HCT116 (cell line): ENCODE measurements at regions not wholly inside any gene's neighbourhood (a gene's known extent, or its start where the extent isn't known, plus 50 kb on each side); places are given as distances from the start of the nearest gene placed in this dataset.

Source experiments
- ATAC-seq: fragments of 200-7000 bp; cut with Tn5 transposase; 2 replicates; pipeline ENCODE4 v1.9.1; 2020; ENCODE audit warnings: mild to moderate bottlenecking, moderate library complexity
- BruUV-seq: library from RNA; stranded (reverse); fragments of 400-500 nt; replicated peaks from 2 replicates; lab custom pipeline; 2021; lab: Mats Ljungman, UMichigan
- CTCF ChIA-PET: fragments of 300-600 bp; sonication (Branson Sonifier 250); formaldehyde crosslinking; loops from one replicate; lab custom pipeline; 2021; ENCODE audit warnings: antibody characterized with exemption; lab: Charles Lee
- POLR2A ChIA-PET: fragments of 300-600, 350-600 bp; sonication (Branson Sonifier 250); formaldehyde crosslinking; loops from one replicate; lab custom pipeline; 2021; ENCODE audit warnings: antibody characterized with exemption; lab: Charles Lee
- RAD21 ChIA-PET, 2 experiments: fragments of 300-600 bp; sonication (Branson Sonifier 250); formaldehyde crosslinking; loops; one replicate each; lab custom pipeline; 2023; ENCODE audit warnings: low total read pairs in 2 of 2; ENCODE audit not compliant: uncharacterized antibody in 2 of 2, unreplicated experiment in 2 of 2, low non-redundant PET in 1 of 2; lab: Charles Lee
- DNase-seq: peaks from one replicate; pipeline ENCODE4 v3.0.0-alpha.2; 2010; ENCODE audit warnings: low read depth, low spot score
- H2AFZ ChIP-seq: fragments of 200-600 bp; shearing (Covaris generic), sonication (generic); 2 replicates; pipeline ENCODE4 v1.6.1; 2017; ENCODE audit warnings: low read depth, mixed run types, mixed read lengths, antibody characterized with exemption, low read length; ENCODE audit not compliant: poor library complexity, severe bottlenecking
- H3K27ac ChIP-seq: 2 replicates; pipeline ENCODE4 v1.5.1; 2012; ENCODE audit warnings: low read depth, low read length
- H3K27me3 ChIP-seq: fragments of 200-600 bp; sonication (generic); 2 replicates; pipeline ENCODE4 v1.6.1; 2016; ENCODE audit warnings: mixed run types, low read length, mixed read lengths; ENCODE audit not compliant: insufficient read depth
- H3K36me3 ChIP-seq, 2 experiments: fragments of 200-500 bp in 1 of 2; fragments of 200-600 bp in 1 of 2; sonication (Bioruptor generic) in 1 of 2; sonication (generic) in 1 of 2; 2 replicates each; pipeline versions ENCODE4 v1.5.1 to v1.6.1; 2014 to 2016; ENCODE audit warnings: low read length in 2 of 2, inconsistent platforms in 1 of 2, mixed read lengths in 1 of 2, mixed run types in 1 of 2; ENCODE audit not compliant: insufficient read depth in 2 of 2, control insufficient read depth in 1 of 2
- H3K4me1 ChIP-seq, 2 experiments: fragments of 200-600 bp in 1 of 2; sonication (generic) in 1 of 2; 2 replicates each; pipeline versions ENCODE4 v1.5.1 to v1.6.1; 2012 to 2017; ENCODE audit warnings: low read length in 2 of 2, inconsistent platforms in 1 of 2, mild to moderate bottlenecking in 1 of 2, mixed read lengths in 1 of 2, mixed run types in 1 of 2, moderate library complexity in 1 of 2; ENCODE audit not compliant: insufficient read depth in 2 of 2, control insufficient read depth in 1 of 2
- H3K4me2 ChIP-seq: fragments of 200-600 bp; sonication (generic); 2 replicates; pipeline ENCODE4 v1.6.1; 2017; ENCODE audit warnings: mixed run types, low read length, mixed read lengths
- H3K4me3 ChIP-seq, 2 experiments: fragments of 200-600 bp in 1 of 2; sonication (generic) in 1 of 2; replicated peaks in 1 of 2; 2 replicates each; pipeline ENCODE4 v1.5.1; 2011 to 2016; ENCODE audit warnings: low read length in 2 of 2, control low read depth in 1 of 2, low read depth in 1 of 2, mild to moderate bottlenecking in 1 of 2, mixed read lengths in 1 of 2, mixed run types in 1 of 2
- H3K79me2 ChIP-seq: fragments of 200-600 bp; sonication (generic); 2 replicates; pipeline ENCODE4 v1.6.1; 2017; ENCODE audit warnings: mild to moderate bottlenecking, mixed run types, low read length, moderate library complexity, mixed read lengths; ENCODE audit not compliant: insufficient read depth
- H3K9ac ChIP-seq: fragments of 200-600 bp; sonication (generic); 2 replicates; pipeline ENCODE4 v1.6.1; 2016; ENCODE audit warnings: low read length, mixed read lengths
- H3K9me2 ChIP-seq: fragments of 200-600 bp; sonication (generic), shearing (Covaris generic); 2 replicates; pipeline ENCODE4 v1.6.1; 2017; ENCODE audit warnings: mixed run types, mild to moderate bottlenecking, moderate library complexity; ENCODE audit not compliant: insufficient read depth
- H3K9me3 ChIP-seq, 2 experiments: fragments of 200-500 bp in 1 of 2; fragments of 200-600 bp in 1 of 2; sonication (Bioruptor generic) in 1 of 2; sonication (generic) in 1 of 2; 2 replicates each; pipeline ENCODE4 v1.6.1; 2014 to 2017; ENCODE audit warnings: low read length in 2 of 2, mixed read lengths in 2 of 2, inconsistent platforms in 1 of 2, low read depth in 1 of 2, mild to moderate bottlenecking in 1 of 2, mixed run types in 1 of 2, moderate library complexity in 1 of 2; ENCODE audit not compliant: control insufficient read depth in 1 of 2, insufficient read depth in 1 of 2
- H4K20me1 ChIP-seq: fragments of 200-600 bp; sonication (generic), shearing (Covaris generic); 2 replicates; pipeline ENCODE4 v1.6.1; 2017; ENCODE audit warnings: mixed run types, mild to moderate bottlenecking, moderate library complexity; ENCODE audit not compliant: insufficient read depth
- CEBPB ChIP-seq: IDR thresholded peaks from 2 replicates; pipeline ENCODE4 v1.6.1; 2012; ENCODE audit warnings: low read depth
- EGR1 ChIP-seq: IDR thresholded peaks from 2 replicates; pipeline ENCODE4 v1.6.1; 2012; ENCODE audit warnings: low read depth
- EZH2phosphoT487 ChIP-seq: fragments of 200-600 bp; IDR thresholded peaks from 2 replicates; pipeline ENCODE4 v1.6.1; 2018; ENCODE audit warnings: antibody characterized with exemption, borderline replicate concordance
- MAX ChIP-seq: IDR thresholded peaks from 2 replicates; pipeline ENCODE4 v1.6.1; 2012
- POLR2A ChIP-seq: IDR thresholded peaks from 2 replicates; pipeline ENCODE4 v1.7.0; 2011; ENCODE audit warnings: borderline replicate concordance; ENCODE audit not compliant: insufficient read depth, insufficient read length; ENCODE audit errors: extremely low read depth
- POLR2AphosphoS5 ChIP-seq: IDR thresholded peaks from 2 replicates; pipeline ENCODE4 v1.6.1; 2011; ENCODE audit warnings: mild to moderate bottlenecking, low read depth, low read length, moderate library complexity
- SP1 ChIP-seq: IDR thresholded peaks from 2 replicates; pipeline ENCODE4 v1.6.1; 2012; ENCODE audit warnings: low read depth
- TCF7L2 ChIP-seq: IDR thresholded peaks from 2 replicates; pipeline ENCODE4 v1.7.0; 2011; ENCODE audit warnings: borderline replicate concordance, inconsistent platforms; ENCODE audit not compliant: insufficient read depth, insufficient read length; ENCODE audit errors: extremely low read depth
- ZFX ChIP-seq: fragments of 450-650 bp; IDR thresholded peaks from 2 replicates; pipeline ENCODE4 v1.6.1; 2017
- ZNF274 ChIP-seq: fragments of 200-500 bp; sonication (Bioruptor generic); IDR thresholded peaks from 2 replicates; pipeline ENCODE4 v1.6.1; 2014; ENCODE audit warnings: mild to moderate bottlenecking, low read depth, low read length, inconsistent platforms
- intact Hi-C: fragments of 100-400 bp; cut with micrococcal nuclease; formaldehyde crosslinking; loops from 2 replicates; pipeline ENCODE4 v1.10.0; 2022

DNA sequence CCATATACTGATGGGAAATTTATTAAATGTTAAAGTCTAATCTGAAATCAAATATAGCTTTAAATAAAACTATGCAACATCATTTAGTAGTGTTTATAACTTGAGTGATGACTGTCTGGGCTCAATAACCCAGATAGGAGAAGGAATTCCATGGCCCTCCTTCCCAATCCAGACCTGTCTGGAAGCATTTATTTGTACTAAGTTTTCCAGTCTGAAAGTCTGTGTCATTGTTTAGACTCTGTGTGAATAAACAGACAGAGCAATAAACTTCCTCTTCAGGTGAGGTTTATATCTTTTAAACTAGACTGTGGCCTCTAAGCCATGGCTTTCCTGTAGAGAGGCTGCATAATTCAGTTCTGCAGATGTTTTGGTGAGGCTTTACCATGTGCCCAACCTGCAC, 176.4 kb downstream of the SOX4 start:
- no peak overlapping the region for H3K9ac ChIP-seq
- H3K9me3 ChIP-seq: no peaks in the 10 kb centered on the region
- CTCF ChIA-PET: no interaction called here
- H3K27ac ChIP-seq: no peak overlapping the region
- H3K4me3 ChIP-seq: no peak overlapping the region
- no peak for DNase-seq
- intact Hi-C loops: no loop called here
- RAD21 ChIA-PET: no interaction called here
- H3K9me2 ChIP-seq: no peaks in the 10 kb centered on the region
- H3K79me2 ChIP-seq: no peaks in the 10 kb centered on the region
- H3K27me3 ChIP-seq: no peaks in the 10 kb centered on the region
- no peak for ATAC-seq
- no peak overlapping the region for H3K4me2 ChIP-seq
- no TSS peak for BruUV-seq
- no peaks in the 10 kb centered on the region for H4K20me1 ChIP-seq
- POLR2A ChIA-PET: no interaction called here
- TF ChIP-seq EGR1: no peak
- TF ChIP-seq SP1: no peak
- no peak for TF ChIP-seq TCF7L2
- TF ChIP-seq CEBPB: no peak
- no peak for TF ChIP-seq ZNF274
- TF ChIP-seq POLR2AphosphoS5: no peak
- TF ChIP-seq ZFX: no peak
- TF ChIP-seq MAX: no peak
- TF ChIP-seq POLR2A: no peak
- TF ChIP-seq, all 23 proteins: peak for 0
- H2AFZ ChIP-seq: no peak overlapping the region
- H3K4me1 ChIP-seq: no peaks in the 10 kb centered on the region
- H3K36me3 ChIP-seq: no peaks in the 10 kb centered on the region

GRCh38 chr6:21771626-21772320, 178.2 kb downstream of the SOX4 start:
- H3K27ac ChIP-seq: no peak overlapping the region
- intact Hi-C loops: no loop called here

More at GRCh38 chr6:21771626-21772320, 178.2 kb downstream of the SOX4 start:
- Histone ChIP-seq H4K20me1 (no peaks in the 10 kb centered on the region), H3K9me2 (no peaks in the 10 kb centered on the region), H3K4me2 (no peak overlapping the region), H3K27me3 (no peaks in the 10 kb centered on the region), H3K4me1 (no peaks in the 10 kb centered on the region), H3K36me3 (no peaks in the 10 kb centered on the region), H3K79me2 (no peaks in the 10 kb centered on the region), H3K9ac (no peak overlapping the region), H3K9me3 (no peaks in the 10 kb centered on the region), H2AFZ (no peak overlapping the region), H3K4me3 (no peak overlapping the region)
- TF ChIP-seq EZH2phosphoT487: no peak
- no TSS peak for BruUV-seq
- CTCF ChIA-PET: no interaction called here
- POLR2A ChIA-PET: no interaction called here
- DNase-seq (no peak), ATAC-seq (no peak)
- RAD21 ChIA-PET: no interaction called here
